ENCODE measurements at regions not wholly inside any gene's neighbourhood (a gene's known extent, or its start where the extent isn't known, plus 50 kb on each side); places are given as distances from the start of the nearest gene placed in this dataset.
A peak's percentile ranks its signal among the peaks of the same experiment; 100 is the strongest.

DNA sequence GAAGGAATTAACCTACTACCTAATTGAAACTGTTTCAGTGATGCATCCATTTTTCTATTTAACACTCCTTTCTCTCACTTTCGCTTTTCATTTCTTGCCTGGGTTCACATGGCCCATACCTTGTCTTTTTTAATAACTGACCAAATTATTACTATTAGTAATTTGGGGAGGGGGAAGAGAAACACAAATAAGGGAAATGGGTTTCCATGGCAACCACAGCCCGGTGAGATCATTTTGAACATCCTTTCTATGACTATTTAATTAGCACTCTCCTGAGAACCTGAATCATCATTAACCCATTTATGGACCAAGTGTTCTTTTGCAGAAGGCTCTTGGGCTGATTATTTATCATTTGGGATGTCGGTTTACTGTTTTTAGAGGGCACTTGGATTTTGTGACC, 628.2 kb upstream of the SALL1 start:
- Histone ChIP-seq H2AFZ (no peak overlapping the region), H3F3A (replicated peaks; ENCODE audit: low read depth) (no peaks in the 10 kb centered on the region), H3K4me3 (no peak overlapping the region), H4K20me1 (replicated peaks; ENCODE audit: insufficient read depth) (no peaks in the 10 kb centered on the region), H3K27me3 (ENCODE audit: insufficient read depth) (no peaks in the 10 kb centered on the region), H3K79me2 (replicated peaks; ENCODE audit: insufficient read depth) (no peaks in the 10 kb centered on the region), H3K9me2 (ENCODE audit: insufficient read depth) (0 out of 2 replicates have a peak, but pooled peaks cover under 1% of the 10 kb centered on the region), H3K4me1 (ENCODE audit: insufficient read depth) (no peaks in the 10 kb centered on the region), H3K4me2 (no peak overlapping the region), H3K27ac (ENCODE audit: low read depth) (no peak overlapping the region), H3K36me3 (ENCODE audit: insufficient read depth) (no peaks in the 10 kb centered on the region)
- Mint-ChIP-seq H3K27me3 (ENCODE audit: insufficient read depth, low read depth, poor library complexity) (no peaks in the 10 kb centered on the region), H3K4me1 (no peaks in the 10 kb centered on the region), H3K27ac (no peak overlapping the region), H3K4me3 (no peak overlapping the region), H3K9me3 (no peaks in the 10 kb centered on the region), H3K36me3 (ENCODE audit: low read depth) (no peaks in the 10 kb centered on the region)
- ATAC-seq, result no peak
- no peak for DNase-seq (ENCODE audit: low spot score)
- TF ChIP-seq JUNB (IDR thresholded peaks at IDR 0.05; ENCODE audit: unreplicated experiment), result no peak
- TF ChIP-seq EZH2phosphoT487 (IDR thresholded peaks at IDR 0.05; ENCODE audit: unreplicated experiment), result no peak
- TF ChIP-seq, protein P1, sequence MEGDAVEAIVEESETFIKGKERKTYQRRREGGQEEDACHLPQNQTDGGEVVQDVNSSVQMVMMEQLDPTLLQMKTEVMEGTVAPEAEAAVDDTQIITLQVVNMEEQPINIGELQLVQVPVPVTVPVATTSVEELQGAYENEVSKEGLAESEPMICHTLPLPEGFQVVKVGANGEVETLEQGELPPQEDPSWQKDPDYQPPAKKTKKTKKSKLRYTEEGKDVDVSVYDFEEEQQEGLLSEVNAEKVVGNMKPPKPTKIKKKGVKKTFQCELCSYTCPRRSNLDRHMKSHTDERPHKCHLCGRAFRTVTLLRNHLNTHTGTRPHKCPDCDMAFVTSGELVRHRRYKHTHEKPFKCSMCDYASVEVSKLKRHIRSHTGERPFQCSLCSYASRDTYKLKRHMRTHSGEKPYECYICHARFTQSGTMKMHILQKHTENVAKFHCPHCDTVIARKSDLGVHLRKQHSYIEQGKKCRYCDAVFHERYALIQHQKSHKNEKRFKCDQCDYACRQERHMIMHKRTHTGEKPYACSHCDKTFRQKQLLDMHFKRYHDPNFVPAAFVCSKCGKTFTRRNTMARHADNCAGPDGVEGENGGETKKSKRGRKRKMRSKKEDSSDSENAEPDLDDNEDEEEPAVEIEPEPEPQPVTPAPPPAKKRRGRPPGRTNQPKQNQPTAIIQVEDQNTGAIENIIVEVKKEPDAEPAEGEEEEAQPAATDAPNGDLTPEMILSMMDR (conservative IDR thresholded peaks at IDR 0.05; ENCODE audit: low read depth in 2 of 2), result no peak
- TF ChIP-seq POLR2AphosphoS5 (IDR thresholded peaks at IDR 0.05; ENCODE audit: low read depth), result no peak
- no peak for TF ChIP-seq ZNF331 (CRISPR knock-in tag; IDR thresholded peaks at IDR 0.05; ENCODE audit: low read depth)
- no peak for TF ChIP-seq NANOG (IDR thresholded peaks at IDR 0.05; ENCODE audit: borderline replicate concordance)

DNA sequence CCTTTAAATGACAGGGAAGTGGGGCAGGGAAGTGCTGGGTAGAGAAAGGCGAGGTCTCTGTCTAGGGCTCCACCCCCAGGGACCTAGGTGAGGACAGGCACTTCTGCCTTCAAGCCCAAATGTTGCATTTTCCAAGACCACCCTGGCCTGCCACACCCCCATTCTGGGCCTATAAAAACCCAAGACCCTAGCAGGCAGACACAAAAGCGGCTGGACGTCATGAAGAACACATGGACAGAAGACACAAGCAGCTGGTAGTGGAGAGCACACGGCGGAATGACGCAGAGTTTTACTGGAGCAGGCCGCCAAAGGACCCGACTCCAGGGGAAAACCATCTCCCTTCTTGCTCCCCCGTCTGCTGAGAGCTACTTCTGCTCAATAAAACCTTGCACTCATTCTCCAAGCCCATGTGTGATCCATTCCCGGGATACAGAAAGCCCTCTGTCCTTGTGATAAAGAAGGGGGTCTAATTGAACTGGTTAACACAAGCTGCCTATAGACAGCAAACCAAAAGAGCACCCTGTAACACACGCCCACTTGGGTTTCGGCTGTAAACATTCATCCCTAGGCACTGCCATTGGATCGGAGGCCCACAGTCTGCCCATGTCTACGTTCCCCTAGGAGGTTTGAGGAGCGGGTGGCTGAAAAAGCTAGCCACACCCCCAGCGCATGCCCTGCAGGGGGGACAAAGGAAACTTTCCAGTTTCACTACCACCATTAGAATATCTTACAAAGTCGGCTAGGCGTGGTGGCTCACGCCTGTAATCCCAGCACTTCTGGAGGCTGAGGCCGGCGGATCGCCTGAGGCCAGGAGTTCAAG, 622.2 kb upstream of the SALL1 start:
- H3K4me3 Mint-ChIP-seq, result no peak overlapping the region
- Histone ChIP-seq H4K20me1 (replicated peaks; ENCODE audit: insufficient read depth) (no peaks in the 10 kb centered on the region), H3K36me3 (ENCODE audit: insufficient read depth) (no peaks in the 10 kb centered on the region), H3K79me2 (replicated peaks; ENCODE audit: insufficient read depth) (no peaks in the 10 kb centered on the region), H3K27ac (ENCODE audit: low read depth) (no peak overlapping the region), H3K4me1 (ENCODE audit: insufficient read depth) (peaks cover 14% of the 10 kb centered on the region; the same call in 1 of the 2 replicates), H3K9me2 (ENCODE audit: insufficient read depth) (no peaks in the 10 kb centered on the region), H3K4me3 (peak overlapping the region; percentile 30; the same call in 1 of the 2 replicates), H3F3A (replicated peaks; ENCODE audit: low read depth) (no peaks in the 10 kb centered on the region), H3K27me3 (ENCODE audit: insufficient read depth) (no peaks in the 10 kb centered on the region), H3K4me2 (peak overlapping the region; percentile 59), H2AFZ (peak overlapping the region; percentile 99)
- DNase-seq (ENCODE audit: low spot score) (peak; percentile 40), ATAC-seq (peak; percentile 82)
- no peaks in the 10 kb centered on the region for H3K36me3 Mint-ChIP-seq (ENCODE audit: low read depth)
- no peak for TF ChIP-seq ZNF114 (CRISPR knock-in tag; IDR thresholded peaks at IDR 0.05)
- H3K4me1 Mint-ChIP-seq, result peaks cover 9% of the 10 kb centered on the region
- H3K27ac Mint-ChIP-seq, result no peak overlapping the region
- no peaks in the 10 kb centered on the region for H3K27me3 Mint-ChIP-seq (ENCODE audit: insufficient read depth, low read depth, poor library complexity)
- H3K9me3 Mint-ChIP-seq, result no peaks in the 10 kb centered on the region

DNA sequence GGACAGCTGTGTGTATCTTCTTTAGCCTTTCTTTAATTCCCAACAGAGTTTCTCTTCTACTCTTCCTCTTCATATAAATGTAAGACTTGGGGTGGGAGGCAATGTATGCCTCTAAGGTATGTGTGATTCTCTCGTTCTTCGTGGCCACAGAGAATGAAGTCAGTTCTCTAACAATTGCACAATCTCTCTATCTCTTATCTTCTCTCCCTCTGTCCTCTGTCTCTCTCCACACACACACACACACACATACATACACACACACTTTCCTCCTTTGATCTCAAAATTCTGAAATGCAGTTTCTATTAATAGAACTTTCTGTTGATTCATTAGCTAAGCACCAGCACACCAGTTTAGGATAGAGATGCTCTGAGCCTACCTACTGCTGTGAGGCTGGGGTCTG, 615.7 kb upstream of the SALL1 start:
- Mint-ChIP-seq H3K4me3 (no peak overlapping the region), H3K4me1 (peaks cover 31% of the 10 kb centered on the region), H3K27ac (no peak overlapping the region), H3K36me3 (ENCODE audit: low read depth) (no peaks in the 10 kb centered on the region), H3K9me3 (no peaks in the 10 kb centered on the region), H3K27me3 (ENCODE audit: insufficient read depth, low read depth, poor library complexity) (peaks cover 10% of the 10 kb centered on the region)
- Histone ChIP-seq H3F3A (replicated peaks; ENCODE audit: low read depth) (no peaks in the 10 kb centered on the region), H3K9me2 (ENCODE audit: insufficient read depth) (no peaks in the 10 kb centered on the region), H3K4me3 (no peak overlapping the region), H3K4me2 (no peak overlapping the region), H3K79me2 (replicated peaks; ENCODE audit: insufficient read depth) (no peaks in the 10 kb centered on the region), H4K20me1 (replicated peaks; ENCODE audit: insufficient read depth) (no peaks in the 10 kb centered on the region), H3K27ac (ENCODE audit: low read depth) (no peak overlapping the region), H3K27me3 (ENCODE audit: insufficient read depth) (no peaks in the 10 kb centered on the region), H3K4me1 (ENCODE audit: insufficient read depth) (peaks cover 24% of the 10 kb centered on the region; the same call in 1 of the 2 replicates), H3K36me3 (ENCODE audit: insufficient read depth) (no peaks in the 10 kb centered on the region), H2AFZ (no peak overlapping the region)
- ATAC-seq (no peak), DNase-seq (ENCODE audit: low spot score) (no peak)
- TF ChIP-seq JUNB (IDR thresholded peaks at IDR 0.05; ENCODE audit: unreplicated experiment) (no peak), ZNF114 (CRISPR knock-in tag; IDR thresholded peaks at IDR 0.05) (no peak), EZH2phosphoT487 (IDR thresholded peaks at IDR 0.05; ENCODE audit: unreplicated experiment) (no peak), NANOG (IDR thresholded peaks at IDR 0.05; ENCODE audit: borderline replicate concordance) (no peak)
